GM23338 (cell line): ENCODE measurements at regions not wholly inside any gene's neighbourhood (a gene's known extent, or its start where the extent isn't known, plus 50 kb on each side); places are given as distances from the start of the nearest gene placed in this dataset.

ENCODE experiments used
- ATAC-seq: fragments of 200-7000 bp; cut with Tn5 transposase; 3 replicates; pipeline ENCODE4 v1.9.1; 2020
- DNase-seq: peaks from one replicate; pipeline ENCODE4 v3.0.0-alpha.2; 2015; ENCODE audit warnings: low spot score
- H2AFZ ChIP-seq: fragments of 200-600 bp; sonication (generic); 2 replicates; pipeline ENCODE4 v1.8.0; 2016; ENCODE audit warnings: antibody characterized with exemption, mild to moderate bottlenecking, moderate library complexity
- H3F3A ChIP-seq: fragments of 200-600 bp; sonication (generic); replicated peaks from 2 replicates; pipeline ENCODE4 v1.8.0; 2017; ENCODE audit warnings: antibody characterized with exemption, mixed run types, low read depth
- H3K27ac ChIP-seq: fragments of 200-600 bp; sonication (generic); 2 replicates; pipeline ENCODE4 v1.6.1; 2016; ENCODE audit warnings: low read depth
- H3K27me3 ChIP-seq: fragments of 200-600 bp; sonication (generic); 2 replicates; pipeline ENCODE4 v1.8.0; 2016; ENCODE audit warnings: mild to moderate bottlenecking, mixed run types, moderate library complexity; ENCODE audit not compliant: insufficient read depth
- H3K36me3 ChIP-seq: fragments of 200-600 bp; sonication (generic); 2 replicates; pipeline ENCODE4 v1.8.0; 2016; ENCODE audit warnings: mild to moderate bottlenecking; ENCODE audit not compliant: insufficient read depth
- H3K4me1 ChIP-seq: fragments of 200-600 bp; sonication (generic); 2 replicates; pipeline ENCODE4 v1.8.0; 2016; ENCODE audit warnings: mild to moderate bottlenecking, moderate library complexity; ENCODE audit not compliant: insufficient read depth
- H3K4me2 ChIP-seq: fragments of 200-600 bp; sonication (generic); 2 replicates; pipeline ENCODE4 v1.7.1; 2017; ENCODE audit warnings: mixed run types
- H3K4me3 ChIP-seq: fragments of 200-600 bp; sonication (generic); 2 replicates; pipeline ENCODE4 v1.6.1; 2016; ENCODE audit warnings: mixed run types
- H3K79me2 ChIP-seq: fragments of 200-600 bp; sonication (generic); replicated peaks from 2 replicates; pipeline ENCODE4 v1.8.0; 2017; ENCODE audit warnings: mild to moderate bottlenecking; ENCODE audit not compliant: insufficient read depth
- H3K9me2 ChIP-seq: fragments of 200-600 bp; sonication (generic); 2 replicates; pipeline ENCODE4 v1.8.0; 2017; ENCODE audit not compliant: insufficient read depth
- H4K20me1 ChIP-seq: fragments of 200-600 bp; sonication (generic); replicated peaks from 2 replicates; pipeline ENCODE4 v1.8.0; 2017; ENCODE audit warnings: mild to moderate bottlenecking; ENCODE audit not compliant: insufficient read depth
- H3K27ac Mint-ChIP-seq: 2 replicates; pipeline ENCODE4 v1.8.0; 2020; ENCODE audit warnings: inconsistent platforms, mild to moderate bottlenecking, moderate library complexity, mixed read lengths
- H3K27me3 Mint-ChIP-seq: 3 replicates; pipeline ENCODE4 v1.8.0; 2022; ENCODE audit warnings: low read depth, mild to moderate bottlenecking, moderate library complexity, mixed read lengths, inconsistent platforms; ENCODE audit not compliant: insufficient read depth, poor library complexity
- H3K36me3 Mint-ChIP-seq: 3 replicates; pipeline ENCODE4 v1.8.0; 2021; ENCODE audit warnings: low read depth, mild to moderate bottlenecking, inconsistent platforms, moderate library complexity, mixed read lengths
- H3K4me1 Mint-ChIP-seq: 3 replicates; pipeline ENCODE4 v1.8.0; 2020; ENCODE audit warnings: mild to moderate bottlenecking, inconsistent platforms, mixed read lengths
- H3K4me3 Mint-ChIP-seq: 3 replicates; pipeline ENCODE4 v1.8.0; 2021; ENCODE audit warnings: moderate library complexity, mild to moderate bottlenecking, inconsistent platforms, mixed read lengths
- H3K9me3 Mint-ChIP-seq: 3 replicates; pipeline ENCODE4 v1.8.0; 2020; ENCODE audit warnings: moderate library complexity, mild to moderate bottlenecking, inconsistent platforms, mixed read lengths
- CREB1 ChIP-seq: fragments of 250-450 bp; sonication (Bioruptor Pico); IDR thresholded peaks from 2 replicates; pipeline ENCODE4 v1.5.0; 2020; ENCODE audit warnings: low read depth, mild to moderate bottlenecking, moderate library complexity
- CTCF ChIP-seq, 2 experiments: fragments of 200-600 bp in 1 of 2; sonication (generic) in 1 of 2; conservative IDR thresholded peaks; 2 replicates each; pipeline versions ENCODE4 v1.5.1 to v1.6.1; 2016 to 2017; ENCODE audit warnings: antibody characterized with exemption in 2 of 2, low read depth in 2 of 2, mild to moderate bottlenecking in 2 of 2, moderate library complexity in 1 of 2
- EZH2 ChIP-seq: fragments of 200-600 bp; sonication (generic); IDR thresholded peaks from one replicate; pipeline ENCODE4 v1.8.0; 2017; ENCODE audit warnings: antibody characterized with exemption, mild to moderate bottlenecking, low read depth; ENCODE audit not compliant: unreplicated experiment
- EZH2phosphoT487 ChIP-seq: fragments of 200-600 bp; sonication (generic); IDR thresholded peaks from one replicate; pipeline ENCODE4 v1.8.1; 2018; ENCODE audit warnings: antibody characterized with exemption; ENCODE audit not compliant: unreplicated experiment
- JUNB ChIP-seq: IDR thresholded peaks from one replicate; pipeline ENCODE4 v1.6.1; 2016; ENCODE audit warnings: antibody characterized with exemption; ENCODE audit not compliant: unreplicated experiment
- POLR2AphosphoS5 ChIP-seq: IDR thresholded peaks from 2 replicates; pipeline ENCODE4 v1.6.1; 2016; ENCODE audit warnings: antibody characterized with exemption, low read depth
- REST ChIP-seq: IDR thresholded peaks from one replicate; pipeline ENCODE4 v1.6.1; 2018; ENCODE audit warnings: antibody characterized with exemption; ENCODE audit not compliant: unreplicated experiment
- STAT1 ChIP-seq: IDR thresholded peaks from one replicate; pipeline ENCODE4 v1.6.1; 2016; ENCODE audit warnings: antibody characterized with exemption; ENCODE audit not compliant: unreplicated experiment
- ZNF114 ChIP-seq: fragments of 250-450 bp; sonication (Bioruptor Pico); IDR thresholded peaks from 2 replicates; pipeline ENCODE4 v1.5.0; 2020; ENCODE audit warnings: mild to moderate bottlenecking, moderate library complexity
- ZNF331 ChIP-seq: fragments of 250-450 bp; sonication (Bioruptor Pico); IDR thresholded peaks from 2 replicates; pipeline ENCODE4 v1.5.0; 2020; ENCODE audit warnings: low read depth, mild to moderate bottlenecking, moderate library complexity
- ZNF462 ChIP-seq: fragments of 250-450 bp; sonication (Bioruptor Pico); IDR thresholded peaks from 2 replicates; pipeline ENCODE4 v1.5.0; 2020; ENCODE audit warnings: mild to moderate bottlenecking, moderate library complexity

- TF ChIP-seq ZNF462 (CRISPR knock-in tag) (no peak), JUNB (no peak), REST (no peak), ZNF114 (no peak), ZNF331 (CRISPR knock-in tag) (no peak)
Observed at GRCh38 chr4:124862261-124862660, 149.7 kb upstream of the ANKRD50 start (continued).

- no peaks in the 10 kb centered on the region; the same call in 2 of the 3 replicates for H3K9me3 Mint-ChIP-seq
- no peak overlapping the region for H3K27ac Mint-ChIP-seq
- no peaks in the 10 kb centered on the region; the same call in 1 of the 2 replicates for H3K4me1 ChIP-seq
- no peak overlapping the region for H3K27ac ChIP-seq
- no peaks in the 10 kb centered on the region for H3K27me3 Mint-ChIP-seq
- no peak overlapping the region for H3K4me3 Mint-ChIP-seq
- ATAC-seq (no peak), DNase-seq (no peak)
- no peaks in the 10 kb centered on the region for H3F3A ChIP-seq
- H3K27me3 ChIP-seq: no peaks in the 10 kb centered on the region
- H3K36me3 Mint-ChIP-seq: no peaks in the 10 kb centered on the region
- H3K9me2 ChIP-seq: no peaks in the 10 kb centered on the region
- no peak overlapping the region for H3K4me2 ChIP-seq
- no peaks in the 10 kb centered on the region for H3K36me3 ChIP-seq
- no peaks in the 10 kb centered on the region for H4K20me1 ChIP-seq
- no peaks in the 10 kb centered on the region for H3K79me2 ChIP-seq
- no peak overlapping the region for H3K4me3 ChIP-seq
- peaks cover 3% of the 10 kb centered on the region; the same call in 1 of the 3 replicates for H3K4me1 Mint-ChIP-seq
- no peak overlapping the region for H2AFZ ChIP-seq
- no peak for TF ChIP-seq CTCF (conservative IDR thresholded peaks at IDR 0.05; ENCODE audit: low read depth in 2 of 2)
- no peak for TF ChIP-seq POLR2AphosphoS5
- TF ChIP-seq EZH2phosphoT487: no peak
- TF ChIP-seq REST: no peak
- no peak for TF ChIP-seq STAT1
- no peak for TF ChIP-seq EZH2
- TF ChIP-seq ZNF114: no peak
- TF ChIP-seq CREB1 (CRISPR knock-in tag): no peak
Observed at GRCh38 chr4:124861761-124862160, 149.2 kb upstream of the ANKRD50 start.
